SK-N-SH (cell line): ENCODE measurements at regions not wholly inside any gene's neighbourhood (a gene's known extent, or its start where the extent isn't known, plus 50 kb on each side); places are given as distances from the start of the nearest gene placed in this dataset.

Source experiments
- MEF2A ChIP-seq: IDR thresholded peaks from 2 replicates; pipeline ENCODE4 v1.4.0; 2012; ENCODE audit warnings: low read depth, borderline replicate concordance
- RAD21 ChIP-seq: IDR thresholded peaks from 2 replicates; pipeline ENCODE4 v1.6.1; 2012; ENCODE audit warnings: mild to moderate bottlenecking, low read length
- TAF1 ChIP-seq: IDR thresholded peaks from 2 replicates; pipeline ENCODE4 v1.6.1; 2012; ENCODE audit warnings: low read depth, mild to moderate bottlenecking, low read length, moderate library complexity, borderline replicate concordance
- YY1 ChIP-seq: IDR thresholded peaks from 2 replicates; pipeline ENCODE4 v1.4.0; 2012; ENCODE audit warnings: low read depth, mild to moderate bottlenecking
- TF ChIP-seq, protein P1 (sequence below): fragments of 150-350 bp; IDR thresholded peaks from 2 replicates; pipeline ENCODE4 v1.6.1; 2017; ENCODE audit warnings: antibody characterized with exemption, low read length, low read depth, borderline replicate concordance
- TF ChIP-seq, protein P2 (sequence below): fragments of 200-600 bp; sonication (generic); IDR thresholded peaks from 2 replicates; pipeline ENCODE4 v1.6.1; 2017; ENCODE audit warnings: antibody characterized with exemption, mild to moderate bottlenecking, moderate library complexity
- TF ChIP-seq, protein P3 (sequence below): IDR thresholded peaks from 2 replicates; pipeline ENCODE4 v1.4.0; 2012; ENCODE audit warnings: low read depth

DNA sequence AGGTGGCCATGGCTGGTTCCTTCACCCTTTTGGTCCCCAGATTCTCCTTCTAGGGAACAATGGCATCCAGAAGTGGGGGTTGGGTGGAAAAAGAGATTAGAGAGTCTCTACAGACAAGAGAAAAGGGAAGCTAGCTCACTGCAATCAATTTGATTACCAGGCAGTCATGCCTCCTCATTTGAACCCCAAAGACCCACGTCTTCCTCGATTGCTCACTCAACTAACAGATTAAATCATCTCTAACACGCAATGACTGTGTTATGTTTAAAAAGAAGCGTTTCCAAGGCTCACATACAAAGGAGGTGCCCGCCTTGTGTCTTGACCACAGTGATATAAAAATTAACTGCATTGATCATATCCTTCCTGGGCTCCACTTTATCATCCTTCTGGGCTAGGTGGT is 57.6 kb downstream of the BHLHE40 start:
- TF ChIP-seq TAF1 = no peak
- no peak for TF ChIP-seq YY1
- TF ChIP-seq, protein P1, sequence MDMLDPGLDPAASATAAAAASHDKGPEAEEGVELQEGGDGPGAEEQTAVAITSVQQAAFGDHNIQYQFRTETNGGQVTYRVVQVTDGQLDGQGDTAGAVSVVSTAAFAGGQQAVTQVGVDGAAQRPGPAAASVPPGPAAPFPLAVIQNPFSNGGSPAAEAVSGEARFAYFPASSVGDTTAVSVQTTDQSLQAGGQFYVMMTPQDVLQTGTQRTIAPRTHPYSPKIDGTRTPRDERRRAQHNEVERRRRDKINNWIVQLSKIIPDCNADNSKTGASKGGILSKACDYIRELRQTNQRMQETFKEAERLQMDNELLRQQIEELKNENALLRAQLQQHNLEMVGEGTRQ = no peak
- TF ChIP-seq, protein P2, sequence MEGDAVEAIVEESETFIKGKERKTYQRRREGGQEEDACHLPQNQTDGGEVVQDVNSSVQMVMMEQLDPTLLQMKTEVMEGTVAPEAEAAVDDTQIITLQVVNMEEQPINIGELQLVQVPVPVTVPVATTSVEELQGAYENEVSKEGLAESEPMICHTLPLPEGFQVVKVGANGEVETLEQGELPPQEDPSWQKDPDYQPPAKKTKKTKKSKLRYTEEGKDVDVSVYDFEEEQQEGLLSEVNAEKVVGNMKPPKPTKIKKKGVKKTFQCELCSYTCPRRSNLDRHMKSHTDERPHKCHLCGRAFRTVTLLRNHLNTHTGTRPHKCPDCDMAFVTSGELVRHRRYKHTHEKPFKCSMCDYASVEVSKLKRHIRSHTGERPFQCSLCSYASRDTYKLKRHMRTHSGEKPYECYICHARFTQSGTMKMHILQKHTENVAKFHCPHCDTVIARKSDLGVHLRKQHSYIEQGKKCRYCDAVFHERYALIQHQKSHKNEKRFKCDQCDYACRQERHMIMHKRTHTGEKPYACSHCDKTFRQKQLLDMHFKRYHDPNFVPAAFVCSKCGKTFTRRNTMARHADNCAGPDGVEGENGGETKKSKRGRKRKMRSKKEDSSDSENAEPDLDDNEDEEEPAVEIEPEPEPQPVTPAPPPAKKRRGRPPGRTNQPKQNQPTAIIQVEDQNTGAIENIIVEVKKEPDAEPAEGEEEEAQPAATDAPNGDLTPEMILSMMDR = no peak
- no peak for TF ChIP-seq MEF2A
- TF ChIP-seq RAD21 = no peak
- TF ChIP-seq, protein P3, sequence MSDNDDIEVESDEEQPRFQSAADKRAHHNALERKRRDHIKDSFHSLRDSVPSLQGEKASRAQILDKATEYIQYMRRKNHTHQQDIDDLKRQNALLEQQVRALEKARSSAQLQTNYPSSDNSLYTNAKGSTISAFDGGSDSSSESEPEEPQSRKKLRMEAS = no peak
